BJ (cell line): ENCODE measurements at regions not wholly inside any gene's neighbourhood (a gene's known extent, or its start where the extent isn't known, plus 50 kb on each side); places are given as distances from the start of the nearest gene placed in this dataset.
A peak's percentile ranks its signal among the peaks of the same experiment; 100 is the strongest.
"Not testable (repeated sequence)": the region's sequence is repeated elsewhere in the genome, so short reads cannot be mapped to it uniquely, and the experiment has no call there.

Source experiments
- CTCF ChIA-PET: fragments of 350-600 bp; formaldehyde crosslinking; extraction: SDS; loops from one replicate; lab custom pipeline; 2021; ENCODE audit warnings: antibody characterized with exemption, inconsistent platforms; lab: Yijun Ruan, JAX
- POLR2A ChIA-PET: fragments of 300-600 bp; sonication (Branson Sonifier 250); formaldehyde crosslinking; extraction: SDS; loops from one replicate; lab custom pipeline; 2021; ENCODE audit warnings: antibody characterized with exemption; lab: Charles Lee
- DNase-seq: peaks from one replicate; pipeline ENCODE4 v3.0.0-alpha.2; 2011; ENCODE audit warnings: low read depth
- H3K27me3 ChIP-seq: 2 replicates; pipeline ENCODE4 v1.6.0; 2011; ENCODE audit warnings: low read length; ENCODE audit not compliant: control insufficient read depth, insufficient read depth
- H3K36me3 ChIP-seq: 2 replicates; pipeline ENCODE4 v1.5.1; 2011; ENCODE audit warnings: low read length; ENCODE audit not compliant: control insufficient read depth, insufficient read depth
- H3K4me3 ChIP-seq: 2 replicates; pipeline ENCODE4 v1.5.1; 2011; ENCODE audit warnings: low read depth, mild to moderate bottlenecking, control low read depth, low read length
- CTCF ChIP-seq: IDR thresholded peaks from 2 replicates; pipeline ENCODE4 v1.5.1; 2011; ENCODE audit warnings: low read depth, mild to moderate bottlenecking, control low read depth, inconsistent platforms, low read length, moderate library complexity; ENCODE audit not compliant: insufficient read depth

- H3K36me3 ChIP-seq: no peaks in the 10 kb centered on the region
- ChIA-PET CTCF (interaction anchor here (0.6 to 2.6 kb wide), 15 partner anchors 8 to 950 kb away, joined by 3 to 15 read pairs (median 4); no protein-coding TSS in a partner anchor), POLR2A (no interaction called here)
- H3K27me3 ChIP-seq: no peaks in the 10 kb centered on the region
- peak; percentile 98 for TF ChIP-seq CTCF
- DNase-seq: peak; percentile 5
- H3K4me3 ChIP-seq: no peak overlapping the region
These were observed 81.6 kb upstream of the SCAF11 start for GRCh38 chr12:46071769-46072624.

GRCh38 chr12:46071335-46071734 is 81.0 kb upstream of the SCAF11 start:
- ChIA-PET CTCF (interaction anchor here (0.8 to 2.6 kb wide), 9 partner anchors 8 to 950 kb away, joined by 3 to 15 read pairs (median 4); no protein-coding TSS in a partner anchor), POLR2A (no interaction called here)
- no peaks in the 10 kb centered on the region for H3K36me3 ChIP-seq
- no peak for TF ChIP-seq CTCF
- no peak for DNase-seq
- no peaks in the 10 kb centered on the region for H3K27me3 ChIP-seq
- H3K4me3 ChIP-seq: no peak overlapping the region

GRCh38 chr12:46067094-46067493 is 76.7 kb upstream of the SCAF11 start:
- Histone ChIP-seq H3K4me3 (no peak overlapping the region), H3K27me3 (no peaks in the 10 kb centered on the region), H3K36me3 (no peaks in the 10 kb centered on the region)
- ChIA-PET POLR2A (no interaction called here), CTCF (interaction anchor here (0.7 kb wide), 1 partner anchor 1056 kb away, joined by 6 read pairs; no protein-coding TSS in a partner anchor)
- no peak for DNase-seq
- TF ChIP-seq CTCF: no peak

GRCh38 chr12:46065412-46066166 is 75.2 kb upstream of the SCAF11 start:
- no peak for DNase-seq
- CTCF ChIA-PET: interaction anchor here (1.1 kb wide), 1 partner anchor 59 kb away, joined by 3 read pairs; no protein-coding TSS in a partner anchor
- no peak for TF ChIP-seq CTCF
- no peaks in the 10 kb centered on the region for H3K36me3 ChIP-seq
- no peak overlapping the region for H3K4me3 ChIP-seq
- POLR2A ChIA-PET: interaction anchor here (0.6 kb wide), 1 partner anchor 145 kb away, joined by 4 read pairs; no protein-coding TSS in a partner anchor
- H3K27me3 ChIP-seq: no peaks in the 10 kb centered on the region

GRCh38 chr12:46064548-46064947 is 74.2 kb upstream of the SCAF11 start:
- TF ChIP-seq CTCF: no peak
- ChIA-PET POLR2A (no interaction called here), CTCF (no interaction called here)
- DNase-seq: no peak
- Histone ChIP-seq H3K4me3 (no peak overlapping the region), H3K36me3 (no peaks in the 10 kb centered on the region), H3K27me3 (no peaks in the 10 kb centered on the region)

- POLR2A ChIA-PET, DNase-seq, H3K27me3 ChIP-seq, H3K4me3 ChIP-seq, H3K36me3 ChIP-seq: not testable (repeated sequence)
- CTCF ChIA-PET: interaction anchor here (1.4 kb wide), 1 partner anchor 13 kb away, joined by 4 read pairs; no protein-coding TSS in a partner anchor
These were observed 68.3 kb upstream of the SCAF11 start for GRCh38 chr12:46058697-46059096.
